SK-N-SH (cell line): ENCODE measurements at regions not wholly inside any gene's neighbourhood (a gene's known extent, or its start where the extent isn't known, plus 50 kb on each side); places are given as distances from the start of the nearest gene placed in this dataset.

Experiments used
- CTCF ChIA-PET: fragments of 300-600, 350-600 bp; formaldehyde crosslinking; extraction: SDS; loops from one replicate; lab custom pipeline; 2021; lab: Yijun Ruan, JAX
- POLR2A ChIA-PET: fragments of 350-600 bp; sonication (Branson Sonifier 250); formaldehyde crosslinking; extraction: SDS; loops from one replicate; lab custom pipeline; 2020; ENCODE audit warnings: antibody characterized with exemption, inconsistent platforms; lab: Yijun Ruan, JAX
- DNase-seq: peaks from one replicate; pipeline ENCODE4 v3.0.0; 2012
- H2AFZ ChIP-seq: fragments of 200-600 bp; sonication (generic); 2 replicates; pipeline ENCODE4 v1.8.1; 2016; ENCODE audit warnings: antibody characterized with exemption, mild to moderate bottlenecking, low read depth
- H3F3A ChIP-seq: fragments of 200-600 bp; sonication (generic); replicated peaks from 2 replicates; pipeline ENCODE3; 2016; ENCODE audit warnings: antibody characterized with exemption, mild to moderate bottlenecking; ENCODE audit not compliant: insufficient read depth
- H3K27ac ChIP-seq, 2 experiments: fragments of 200-500 bp in 1 of 2; fragments of 200-600 bp in 1 of 2; sonication (Bioruptor generic) in 1 of 2; sonication (generic), shearing (Covaris generic) in 1 of 2; 2 replicates each; pipeline versions ENCODE4 v1.5.1 to v1.6.1; 2014 to 2016; ENCODE audit warnings: low read depth in 2 of 2, inconsistent platforms in 1 of 2, low read length in 1 of 2, mild to moderate bottlenecking in 1 of 2, mixed read lengths in 1 of 2
- H3K27me3 ChIP-seq: fragments of 200-600 bp; sonication (generic), shearing (Covaris generic); 2 replicates; pipeline ENCODE4 v1.6.1; 2016; ENCODE audit warnings: mixed run types; ENCODE audit not compliant: insufficient read depth
- H3K36me3 ChIP-seq, 2 experiments: fragments of 200-500 bp in 1 of 2; fragments of 200-600 bp in 1 of 2; sonication (Bioruptor generic) in 1 of 2; sonication (generic) in 1 of 2; replicated peaks in 1 of 2; 2 replicates each; pipeline versions ENCODE3 to v1.5.1; 2014 to 2016; ENCODE audit warnings: low read length in 1 of 2, mild to moderate bottlenecking in 1 of 2; ENCODE audit not compliant: insufficient read depth in 2 of 2, control insufficient read depth in 1 of 2
- H3K4me1 ChIP-seq, 2 experiments: fragments of 200-500 bp in 1 of 2; fragments of 200-600 bp in 1 of 2; sonication (Bioruptor generic) in 1 of 2; sonication (generic), shearing (Covaris generic) in 1 of 2; 2 replicates each; pipeline versions ENCODE4 v1.5.1 to v1.6.1; 2014 to 2016; ENCODE audit warnings: low read depth in 1 of 2, low read length in 1 of 2, mixed run types in 1 of 2; ENCODE audit not compliant: insufficient read depth in 2 of 2, control insufficient read depth in 1 of 2
- H3K4me2 ChIP-seq: fragments of 200-600 bp; sonication (generic), shearing (Covaris generic); 2 replicates; pipeline ENCODE4 v1.6.1; 2017; ENCODE audit warnings: mixed run types
- H3K4me3 ChIP-seq, 2 experiments: fragments of 200-500 bp in 1 of 2; fragments of 200-600 bp in 1 of 2; sonication (Bioruptor generic) in 1 of 2; sonication (generic), shearing (Covaris generic) in 1 of 2; 2 replicates each; pipeline versions ENCODE4 v1.5.1 to v1.8.1; 2014 to 2016; ENCODE audit warnings: low read depth in 2 of 2, inconsistent platforms in 1 of 2, low read length in 1 of 2, mild to moderate bottlenecking in 1 of 2, mixed read lengths in 1 of 2, moderate library complexity in 1 of 2
- H3K79me2 ChIP-seq: fragments of 200-600 bp; sonication (generic); 2 replicates; pipeline ENCODE4 v1.8.1; 2017; ENCODE audit warnings: mild to moderate bottlenecking; ENCODE audit not compliant: insufficient read depth
- H3K9ac ChIP-seq: fragments of 200-600 bp; sonication (generic); 2 replicates; pipeline ENCODE4 v1.6.1; 2017; ENCODE audit warnings: mixed run types
- H3K9me2 ChIP-seq: fragments of 200-600 bp; sonication (generic); 2 replicates; pipeline ENCODE4 v1.6.1; 2017; ENCODE audit warnings: mixed run types
- H3K9me3 ChIP-seq: fragments of 200-600 bp; sonication (generic); 2 replicates; pipeline ENCODE4 v1.6.1; 2017; ENCODE audit warnings: mixed run types, mild to moderate bottlenecking, moderate library complexity
- H4K20me1 ChIP-seq: fragments of 200-600 bp; sonication (generic); 2 replicates; pipeline ENCODE4 v1.6.1; 2017; ENCODE audit warnings: mild to moderate bottlenecking, mixed run types; ENCODE audit not compliant: insufficient read depth
- EP300 ChIP-seq, 2 experiments: IDR thresholded peaks; 2 replicates each; pipeline versions ENCODE4 v1.4.0 to v1.6.1; 2012; ENCODE audit warnings: borderline replicate concordance in 1 of 2, low read depth in 1 of 2, low read length in 1 of 2
- FOXJ3 ChIP-seq: sonication (generic); formaldehyde crosslinking; IDR thresholded peaks from 2 replicates; pipeline ENCODE4 v1.5.1; 2020; ENCODE audit warnings: mild to moderate bottlenecking, missing genetic modification reagents
- FOXM1 ChIP-seq: IDR thresholded peaks from 2 replicates; pipeline ENCODE4 v1.4.0; 2012; ENCODE audit warnings: low read depth, mild to moderate bottlenecking
- GABPA ChIP-seq: IDR thresholded peaks from 2 replicates; pipeline ENCODE4 v1.4.0; 2012; ENCODE audit warnings: low read depth, mild to moderate bottlenecking
- JUND ChIP-seq: IDR thresholded peaks from 2 replicates; pipeline ENCODE4 v1.4.0; 2012
- MAX ChIP-seq: IDR thresholded peaks from 2 replicates; pipeline ENCODE4 v1.4.0; 2012; ENCODE audit warnings: low read depth
- MXI1 ChIP-seq: IDR thresholded peaks from 2 replicates; pipeline ENCODE4 v1.6.1; 2012; ENCODE audit warnings: mild to moderate bottlenecking, low read depth, low read length, improper control_type of control experiment
- NFIC ChIP-seq: IDR thresholded peaks from 2 replicates; pipeline ENCODE4 v1.4.0; 2012; ENCODE audit warnings: borderline replicate concordance
- NRF1 ChIP-seq: IDR thresholded peaks from 2 replicates; pipeline ENCODE4 v1.6.1; 2012; ENCODE audit warnings: low read depth, mild to moderate bottlenecking, low read length
- PBX3 ChIP-seq: IDR thresholded peaks from 2 replicates; pipeline ENCODE4; 2012
- POLR2AphosphoS5 ChIP-seq: IDR thresholded peaks from 2 replicates; pipeline ENCODE4 v1.6.1; 2012; ENCODE audit warnings: low read depth, low read length
- REST ChIP-seq: IDR thresholded peaks from 2 replicates; pipeline ENCODE4 v1.6.1; 2012; ENCODE audit warnings: mild to moderate bottlenecking, low read depth, low read length, moderate library complexity
- RFX5 ChIP-seq: IDR thresholded peaks from 2 replicates; pipeline ENCODE4 v1.6.1; 2012; ENCODE audit warnings: mild to moderate bottlenecking, improper control_type of control experiment, low read length
- RXRA ChIP-seq: IDR thresholded peaks from 2 replicates; pipeline ENCODE4 v1.4.0; 2012; ENCODE audit warnings: low read depth, mild to moderate bottlenecking, borderline replicate concordance
- TAF1 ChIP-seq: IDR thresholded peaks from 2 replicates; pipeline ENCODE4 v1.6.1; 2012; ENCODE audit warnings: low read depth, mild to moderate bottlenecking, low read length, moderate library complexity, borderline replicate concordance
- TCF12 ChIP-seq: IDR thresholded peaks from 2 replicates; pipeline ENCODE4 v1.4.0; 2012
- TEAD4 ChIP-seq: IDR thresholded peaks from 2 replicates; pipeline ENCODE4 v1.4.0; 2012; ENCODE audit warnings: mild to moderate bottlenecking, borderline replicate concordance; ENCODE audit not compliant: insufficient read depth
- WGBS: methylation state at CpG from one replicate; pipeline ENCODE4 v1.1.6; 2017; ENCODE audit warnings: low lambda C conversion rate; 5-methylcytosine and 5-hydroxymethylcytosine counted together

GRCh38 chr2:122174061-122174460 lies 418.6 kb downstream of the TSN start:
- H3K4me2 ChIP-seq, result no peak overlapping the region
- CTCF ChIA-PET, result interaction anchor here (1.0 to 1.2 kb wide), 3 partner anchors 17 to 363 kb away, joined by 3 to 4 read pairs (median 4); no protein-coding TSS in a partner anchor
- POLR2A ChIA-PET, result no interaction called here
- DNase-seq, result no peak
- no peaks in the 10 kb centered on the region for H3K79me2 ChIP-seq
- no peaks in the 10 kb centered on the region for H4K20me1 ChIP-seq
- H3K9me3 ChIP-seq, result no peaks in the 10 kb centered on the region
- H3F3A ChIP-seq, result no peaks in the 10 kb centered on the region
- H3K4me3 ChIP-seq, result no peak overlapping the region
- H3K27me3 ChIP-seq, result no peaks in the 10 kb centered on the region
- WGBS, result 35% methylated on average over 6 of the region's 6 CpGs
- no peak overlapping the region for H3K9ac ChIP-seq
- no peak overlapping the region for H3K27ac ChIP-seq
- H2AFZ ChIP-seq, result no peak overlapping the region
- H3K36me3 ChIP-seq, result no peaks in the 10 kb centered on the region
- TF ChIP-seq NFIC, result no peak
- TF ChIP-seq TCF12, result no peak
- TF ChIP-seq RFX5, result no peak
- no peak for TF ChIP-seq TEAD4
- TF ChIP-seq REST, result no peak
- no peak for TF ChIP-seq NRF1
- no peak for TF ChIP-seq FOXJ3 (CRISPR knock-in tag)
- TF ChIP-seq GABPA, result no peak
- no peak for TF ChIP-seq EP300 (IDR thresholded peaks at IDR 0.05; ENCODE audit: borderline replicate concordance in 1 of 2, low read depth in 1 of 2, low read length in 1 of 2)
- no peak for TF ChIP-seq JUND
- no peak for TF ChIP-seq TAF1
- no peak for TF ChIP-seq PBX3
- TF ChIP-seq POLR2AphosphoS5, result no peak
- no peak for TF ChIP-seq MAX
- TF ChIP-seq FOXM1, result no peak
- TF ChIP-seq RXRA, result no peak
- TF ChIP-seq MXI1, result no peak
- H3K9me2 ChIP-seq, result no peaks in the 10 kb centered on the region
- H3K4me1 ChIP-seq, result no peaks in the 10 kb centered on the region
